HepG2 (cell line): ENCODE measurements at regions not wholly inside any gene's neighbourhood (a gene's known extent, or its start where the extent isn't known, plus 50 kb on each side); places are given as distances from the start of the nearest gene placed in this dataset.

Source experiments
- CENPT ChIP-seq: sonication (generic); formaldehyde crosslinking; IDR thresholded peaks from 2 replicates; pipeline ENCODE4 v1.8.0; 2022; ENCODE audit warnings: low read depth, mild to moderate bottlenecking, moderate library complexity, missing genetic modification reagents
- CENPX ChIP-seq: sonication (generic); formaldehyde crosslinking; IDR thresholded peaks from 2 replicates; pipeline ENCODE4 v1.9.0; 2021; ENCODE audit warnings: mild to moderate bottlenecking, missing genetic modification reagents, moderate library complexity
- HMG20B ChIP-seq: conservative IDR thresholded peaks from 2 replicates; pipeline ENCODE4 v1.6.1; 2016; ENCODE audit warnings: missing genetic modification reagents, missing compliant biosample characterization
- JUND ChIP-seq: sonication (generic); formaldehyde crosslinking; IDR thresholded peaks from 2 replicates; pipeline ENCODE4 v1.8.0; 2022; ENCODE audit warnings: mild to moderate bottlenecking, missing genetic modification reagents
- KDM5A ChIP-seq: fragments of 200-600 bp; sonication (generic); IDR thresholded peaks from 2 replicates; pipeline ENCODE4 v1.7.0; 2018; ENCODE audit warnings: antibody characterized with exemption, mild to moderate bottlenecking, low read length, borderline replicate concordance
- KLF12 ChIP-seq: sonication (generic); formaldehyde crosslinking; IDR thresholded peaks from 2 replicates; pipeline ENCODE4 v1.4.0; 2020; ENCODE audit warnings: missing genetic modification reagents, borderline replicate concordance
- KLF15 ChIP-seq: sonication (generic); formaldehyde crosslinking; IDR thresholded peaks from 2 replicates; pipeline ENCODE4 v1.8.1; 2023; ENCODE audit warnings: borderline replicate concordance, mild to moderate bottlenecking, inconsistent platforms, missing genetic modification reagents, mixed read lengths
- NBN ChIP-seq: fragments of 450-650 bp; conservative IDR thresholded peaks from 2 replicates; pipeline ENCODE4 v1.6.1; 2017
- NRL ChIP-seq: sonication (generic); formaldehyde crosslinking; IDR thresholded peaks from 2 replicates; pipeline ENCODE4 v1.5.0; 2020; ENCODE audit warnings: missing genetic modification reagents, mild to moderate bottlenecking, moderate library complexity, borderline replicate concordance
- RFXANK ChIP-seq: IDR thresholded peaks from 2 replicates; pipeline ENCODE4 v1.6.1; 2016
- SIX1 ChIP-seq: sonication (generic); formaldehyde crosslinking; IDR thresholded peaks from 2 replicates; pipeline ENCODE4 v1.4.0; 2020; ENCODE audit warnings: missing genetic modification reagents, borderline replicate concordance
- ZBTB7A ChIP-seq: sonication (generic); formaldehyde crosslinking; IDR thresholded peaks from 2 replicates; pipeline ENCODE4 v1.8.0; 2022; ENCODE audit warnings: mild to moderate bottlenecking, missing genetic modification reagents
- ZHX1 ChIP-seq: sonication (generic); formaldehyde crosslinking; IDR thresholded peaks from 2 replicates; pipeline ENCODE4 v1.8.1; 2022; ENCODE audit warnings: low read depth, mild to moderate bottlenecking, missing genetic modification reagents
- ZNF609 ChIP-seq: sonication (generic); formaldehyde crosslinking; IDR thresholded peaks from 2 replicates; pipeline ENCODE4 v1.4.0; 2020; ENCODE audit warnings: mild to moderate bottlenecking, missing genetic modification reagents, borderline replicate concordance
- TF ChIP-seq, protein P1 (sequence below): sonication (generic); formaldehyde crosslinking; IDR thresholded peaks from 2 replicates; pipeline ENCODE4 v1.5.1; 2020; ENCODE audit warnings: missing genetic modification reagents, mild to moderate bottlenecking, borderline replicate concordance
- TF ChIP-seq, protein P2 (sequence below): sonication (generic); formaldehyde crosslinking; IDR thresholded peaks from 2 replicates; pipeline ENCODE4 v1.4.0; 2020; ENCODE audit warnings: missing genetic modification reagents
- TF ChIP-seq, protein P3 (sequence below): fragments of 450-650 bp; IDR thresholded peaks from 2 replicates; pipeline ENCODE4 v1.6.1; 2017; ENCODE audit warnings: mild to moderate bottlenecking

DNA sequence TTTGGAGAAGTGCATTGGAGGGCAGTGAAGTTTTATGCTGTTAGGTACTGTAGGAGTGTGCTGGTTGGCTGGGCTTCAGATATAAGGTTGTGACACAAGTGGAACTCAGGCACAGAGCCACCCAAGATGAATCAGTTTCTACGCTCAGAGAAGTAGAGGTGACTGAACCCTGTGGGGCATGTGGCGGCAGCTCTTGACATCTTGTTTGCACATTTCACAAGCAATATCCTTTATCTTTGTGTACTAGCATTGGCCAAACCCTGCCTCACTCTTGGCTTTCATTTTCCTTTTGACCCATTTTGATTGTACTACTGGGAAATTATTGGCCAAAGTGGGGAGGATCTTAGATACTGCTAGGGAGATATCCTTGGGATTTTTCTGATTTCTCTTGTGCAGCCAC is 110.0 kb downstream of the PSAT1 start (continued):
- TF ChIP-seq ZBTB7A (CRISPR knock-in tag) (no peak), HMG20B (CRISPR knock-in tag) (0 out of 2 replicates have a peak, but pooled peaks have one; percentile 60), RFXANK (CRISPR knock-in tag) (no peak), NRL (no peak), JUND (CRISPR knock-in tag) (0 out of 2 replicates have a peak, but pooled peaks have one; percentile 25), NBN (no peak), CENPT (CRISPR knock-in tag) (no peak), KLF15 (CRISPR knock-in tag) (no peak), KLF12 (CRISPR knock-in tag) (no peak), KDM5A (no peak), SIX1 (CRISPR knock-in tag) (peak; percentile 38; the same call in 1 of the 2 replicates), ZHX1 (CRISPR knock-in tag) (0 out of 2 replicates have a peak, but pooled peaks have one; percentile 49), CENPX (CRISPR knock-in tag) (no peak), ZNF609 (CRISPR knock-in tag) (peak; percentile 59)
- TF ChIP-seq, protein P1, sequence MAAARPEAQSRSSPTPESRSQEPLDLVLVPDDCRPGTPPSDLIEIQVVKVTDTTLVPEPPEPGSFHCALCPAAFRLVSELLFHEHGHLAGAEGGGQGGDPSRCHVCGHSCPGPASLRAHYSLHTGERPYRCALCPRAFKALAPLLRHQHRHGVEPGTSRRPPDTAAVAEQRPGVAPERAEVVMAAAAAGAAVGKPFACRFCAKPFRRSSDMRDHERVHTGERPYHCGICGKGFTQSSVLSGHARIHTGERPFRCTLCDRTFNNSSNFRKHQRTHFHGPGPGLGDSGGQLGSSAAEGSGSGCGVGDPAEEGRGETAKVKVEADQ (CRISPR knock-in tag) = no peak
- TF ChIP-seq, protein P2, sequence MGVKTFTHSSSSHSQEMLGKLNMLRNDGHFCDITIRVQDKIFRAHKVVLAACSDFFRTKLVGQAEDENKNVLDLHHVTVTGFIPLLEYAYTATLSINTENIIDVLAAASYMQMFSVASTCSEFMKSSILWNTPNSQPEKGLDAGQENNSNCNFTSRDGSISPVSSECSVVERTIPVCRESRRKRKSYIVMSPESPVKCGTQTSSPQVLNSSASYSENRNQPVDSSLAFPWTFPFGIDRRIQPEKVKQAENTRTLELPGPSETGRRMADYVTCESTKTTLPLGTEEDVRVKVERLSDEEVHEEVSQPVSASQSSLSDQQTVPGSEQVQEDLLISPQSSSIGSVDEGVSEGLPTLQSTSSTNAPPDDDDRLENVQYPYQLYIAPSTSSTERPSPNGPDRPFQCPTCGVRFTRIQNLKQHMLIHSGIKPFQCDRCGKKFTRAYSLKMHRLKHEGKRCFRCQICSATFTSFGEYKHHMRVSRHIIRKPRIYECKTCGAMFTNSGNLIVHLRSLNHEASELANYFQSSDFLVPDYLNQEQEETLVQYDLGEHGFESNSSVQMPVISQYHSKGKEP (CRISPR knock-in tag) = no peak
- TF ChIP-seq, protein P3, sequence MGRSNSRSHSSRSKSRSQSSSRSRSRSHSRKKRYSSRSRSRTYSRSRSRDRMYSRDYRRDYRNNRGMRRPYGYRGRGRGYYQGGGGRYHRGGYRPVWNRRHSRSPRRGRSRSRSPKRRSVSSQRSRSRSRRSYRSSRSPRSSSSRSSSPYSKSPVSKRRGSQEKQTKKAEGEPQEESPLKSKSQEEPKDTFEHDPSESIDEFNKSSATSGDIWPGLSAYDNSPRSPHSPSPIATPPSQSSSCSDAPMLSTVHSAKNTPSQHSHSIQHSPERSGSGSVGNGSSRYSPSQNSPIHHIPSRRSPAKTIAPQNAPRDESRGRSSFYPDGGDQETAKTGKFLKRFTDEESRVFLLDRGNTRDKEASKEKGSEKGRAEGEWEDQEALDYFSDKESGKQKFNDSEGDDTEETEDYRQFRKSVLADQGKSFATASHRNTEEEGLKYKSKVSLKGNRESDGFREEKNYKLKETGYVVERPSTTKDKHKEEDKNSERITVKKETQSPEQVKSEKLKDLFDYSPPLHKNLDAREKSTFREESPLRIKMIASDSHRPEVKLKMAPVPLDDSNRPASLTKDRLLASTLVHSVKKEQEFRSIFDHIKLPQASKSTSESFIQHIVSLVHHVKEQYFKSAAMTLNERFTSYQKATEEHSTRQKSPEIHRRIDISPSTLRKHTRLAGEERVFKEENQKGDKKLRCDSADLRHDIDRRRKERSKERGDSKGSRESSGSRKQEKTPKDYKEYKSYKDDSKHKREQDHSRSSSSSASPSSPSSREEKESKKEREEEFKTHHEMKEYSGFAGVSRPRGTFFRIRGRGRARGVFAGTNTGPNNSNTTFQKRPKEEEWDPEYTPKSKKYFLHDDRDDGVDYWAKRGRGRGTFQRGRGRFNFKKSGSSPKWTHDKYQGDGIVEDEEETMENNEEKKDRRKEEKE = no peak
